ENCODE measurements at regions not wholly inside any gene's neighbourhood (a gene's known extent, or its start where the extent isn't known, plus 50 kb on each side); places are given as distances from the start of the nearest gene placed in this dataset.

DNA sequence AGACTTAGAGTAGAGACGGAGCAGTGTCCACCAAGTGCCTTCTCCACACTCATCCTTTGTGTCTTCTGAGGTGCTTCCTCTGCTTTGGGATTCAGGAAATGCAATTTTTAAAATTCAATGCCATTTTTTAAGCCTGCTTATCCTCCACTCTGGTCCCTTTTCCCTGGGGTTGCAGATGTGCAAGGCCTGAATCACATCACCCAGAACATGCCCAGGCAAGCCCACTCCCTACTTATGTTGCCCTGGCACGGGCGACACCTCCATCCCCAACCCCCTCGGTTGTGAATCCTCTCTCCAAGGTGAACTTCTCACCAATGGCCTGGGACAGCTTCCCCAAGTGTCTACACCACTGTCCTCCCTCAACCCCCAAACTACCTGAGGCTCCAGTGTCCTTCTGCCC, 116.2 kb downstream of the C17orf67 start:
- TF ChIP-seq, protein P1, sequence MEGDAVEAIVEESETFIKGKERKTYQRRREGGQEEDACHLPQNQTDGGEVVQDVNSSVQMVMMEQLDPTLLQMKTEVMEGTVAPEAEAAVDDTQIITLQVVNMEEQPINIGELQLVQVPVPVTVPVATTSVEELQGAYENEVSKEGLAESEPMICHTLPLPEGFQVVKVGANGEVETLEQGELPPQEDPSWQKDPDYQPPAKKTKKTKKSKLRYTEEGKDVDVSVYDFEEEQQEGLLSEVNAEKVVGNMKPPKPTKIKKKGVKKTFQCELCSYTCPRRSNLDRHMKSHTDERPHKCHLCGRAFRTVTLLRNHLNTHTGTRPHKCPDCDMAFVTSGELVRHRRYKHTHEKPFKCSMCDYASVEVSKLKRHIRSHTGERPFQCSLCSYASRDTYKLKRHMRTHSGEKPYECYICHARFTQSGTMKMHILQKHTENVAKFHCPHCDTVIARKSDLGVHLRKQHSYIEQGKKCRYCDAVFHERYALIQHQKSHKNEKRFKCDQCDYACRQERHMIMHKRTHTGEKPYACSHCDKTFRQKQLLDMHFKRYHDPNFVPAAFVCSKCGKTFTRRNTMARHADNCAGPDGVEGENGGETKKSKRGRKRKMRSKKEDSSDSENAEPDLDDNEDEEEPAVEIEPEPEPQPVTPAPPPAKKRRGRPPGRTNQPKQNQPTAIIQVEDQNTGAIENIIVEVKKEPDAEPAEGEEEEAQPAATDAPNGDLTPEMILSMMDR (IDR thresholded peaks at IDR 0.05) = no peak
- TF ChIP-seq POLR2A (IDR thresholded peaks at IDR 0.05) (no peak), POLR2AphosphoS5 (IDR thresholded peaks at IDR 0.05) (no peak)

All from sigmoid colon (tissue), 4 donors.